Neural cell (in vitro differentiated cells): ENCODE measurements at regions not wholly inside any gene's neighbourhood (a gene's known extent, or its start where the extent isn't known, plus 50 kb on each side); places are given as distances from the start of the nearest gene placed in this dataset.

ENCODE experiments used
- H2AFZ ChIP-seq: fragments of 200-600, 300-800 bp; sonication (generic), shearing (Covaris generic); 2 replicates; pipeline ENCODE4 v1.6.0; 2014; ENCODE audit warnings: low read depth, mild to moderate bottlenecking, antibody characterized with exemption, low read length, moderate library complexity
- H3F3A ChIP-seq: fragments of 200-600 bp; shearing (Covaris generic); 2 replicates; pipeline ENCODE4 v1.6.1; 2016; ENCODE audit warnings: mild to moderate bottlenecking, moderate library complexity, mixed read lengths, antibody characterized with exemption, low read length; ENCODE audit not compliant: insufficient read depth, poor library complexity, severe bottlenecking
- H3K27ac ChIP-seq: fragments of 200-600, 300-800 bp; sonication (generic), shearing (Covaris generic); 2 replicates; pipeline ENCODE4 v1.5.1; 2014; ENCODE audit warnings: mild to moderate bottlenecking, low read length, moderate library complexity
- H3K27me3 ChIP-seq: fragments of 300-800, 200-600 bp; sonication (generic), shearing (Covaris generic); 2 replicates; pipeline ENCODE4 v1.6.0; 2014; ENCODE audit warnings: mild to moderate bottlenecking, low read depth, low read length, moderate library complexity; ENCODE audit not compliant: insufficient read depth
- H3K36me3 ChIP-seq: fragments of 300-800, 200-600 bp; sonication (generic), shearing (Covaris generic); 2 replicates; pipeline ENCODE4 v1.5.1; 2014; ENCODE audit warnings: mild to moderate bottlenecking, antibody characterized with exemption, low read length, moderate library complexity; ENCODE audit not compliant: insufficient read depth
- H3K4me2 ChIP-seq: fragments of 300-800, 200-600 bp; sonication (generic), shearing (Covaris generic); 2 replicates; pipeline ENCODE4 v1.6.0; 2014; ENCODE audit warnings: mild to moderate bottlenecking, low read length
- H3K4me3 ChIP-seq: fragments of 300-800, 200-600 bp; sonication (generic), shearing (Covaris generic); 2 replicates; pipeline ENCODE4 v1.5.1; 2014; ENCODE audit warnings: mild to moderate bottlenecking, low read length, moderate library complexity
- H3K79me2 ChIP-seq: fragments of 200-600 bp; shearing (Covaris generic); replicated peaks from 2 replicates; pipeline ENCODE4 v1.6.0; 2014; ENCODE audit warnings: mild to moderate bottlenecking, low read length, moderate library complexity; ENCODE audit not compliant: insufficient read depth
- H3K9ac ChIP-seq: fragments of 300-800, 200-600 bp; sonication (generic), shearing (Covaris generic); 2 replicates; pipeline ENCODE4 v1.6.1; 2016; ENCODE audit warnings: mild to moderate bottlenecking, low read length, mixed read lengths
- H3K9me2 ChIP-seq: fragments of 200-600 bp; shearing (Covaris generic); 2 replicates; pipeline ENCODE4 v1.6.1; 2016; ENCODE audit warnings: mild to moderate bottlenecking, low read length, mixed read lengths; ENCODE audit not compliant: insufficient read depth
- H3K9me3 ChIP-seq: fragments of 200-600, 300-800 bp; sonication (generic), shearing (Covaris generic); 2 replicates; pipeline ENCODE4 v1.6.1; 2016; ENCODE audit warnings: mild to moderate bottlenecking, mixed run types, low read length, moderate library complexity, mixed read lengths
- H4K20me1 ChIP-seq: fragments of 200-600 bp; shearing (Covaris generic); 2 replicates; pipeline ENCODE4 v1.6.1; 2016; ENCODE audit warnings: mild to moderate bottlenecking, mixed run types; ENCODE audit not compliant: insufficient read depth
- CTCF ChIP-seq: fragments of 450-650 bp; IDR thresholded peaks from 2 replicates; pipeline ENCODE4 v1.5.1; 2014; ENCODE audit warnings: antibody characterized with exemption, mild to moderate bottlenecking, moderate library complexity; ENCODE audit not compliant: poor library complexity, severe bottlenecking
- EP300 ChIP-seq: fragments of 450-650 bp; conservative IDR thresholded peaks from 2 replicates; pipeline ENCODE4 v1.6.1; 2014; ENCODE audit warnings: antibody characterized with exemption, mild to moderate bottlenecking, moderate library complexity; ENCODE audit not compliant: poor library complexity, severe bottlenecking
- EZH2 ChIP-seq: fragments of 200-600, 300-800 bp; shearing (Covaris generic), sonication (generic); IDR thresholded peaks from 2 replicates; pipeline ENCODE4 v1.6.1; 2014; ENCODE audit warnings: antibody characterized with exemption, low read length, borderline replicate concordance, mild to moderate bottlenecking; ENCODE audit not compliant: insufficient read depth, poor library complexity, severe bottlenecking
- MXI1 ChIP-seq: fragments of 450-650 bp; conservative IDR thresholded peaks from 2 replicates; pipeline ENCODE4 v1.6.1; 2014; ENCODE audit warnings: antibody characterized with exemption, mild to moderate bottlenecking; ENCODE audit not compliant: poor library complexity, severe bottlenecking
- POLR2AphosphoS5 ChIP-seq: IDR thresholded peaks from 2 replicates; pipeline ENCODE4 v1.6.1; 2012
- RAD21 ChIP-seq: fragments of 450-650 bp; conservative IDR thresholded peaks from 2 replicates; pipeline ENCODE4 v1.6.1; 2014; ENCODE audit warnings: antibody characterized with exemption, mild to moderate bottlenecking, moderate library complexity
- SMC3 ChIP-seq: fragments of 450-650 bp; conservative IDR thresholded peaks from 2 replicates; pipeline ENCODE4 v1.6.1; 2014; ENCODE audit warnings: antibody characterized with exemption, mild to moderate bottlenecking, moderate library complexity; ENCODE audit not compliant: poor library complexity
- TAF1 ChIP-seq: IDR thresholded peaks from 2 replicates; pipeline ENCODE4 v1.6.1; 2012; ENCODE audit warnings: low read depth
- TF ChIP-seq, protein P1 (sequence below): IDR thresholded peaks from 2 replicates; pipeline ENCODE4 v1.6.1; 2012; ENCODE audit warnings: borderline replicate concordance

- Histone ChIP-seq H4K20me1 (no peaks in the 10 kb centered on the region), H3K79me2 (no peaks in the 10 kb centered on the region), H3K4me2 (no peak overlapping the region), H2AFZ (no peak overlapping the region), H3K9ac (no peak overlapping the region), H3K27me3 (no peaks in the 10 kb centered on the region), H3K9me3 (no peaks in the 10 kb centered on the region), H3K27ac (no peak overlapping the region), H3F3A (no peaks in the 10 kb centered on the region), H3K36me3 (no peaks in the 10 kb centered on the region), H3K4me3 (no peak overlapping the region), H3K9me2 (no peaks in the 10 kb centered on the region)
- TF ChIP-seq POLR2AphosphoS5 (no peak), EZH2 (no peak), CTCF (no peak), MXI1 (no peak), SMC3 (no peak), EP300 (no peak), TAF1 (no peak), RAD21 (no peak)
- TF ChIP-seq, protein P1, sequence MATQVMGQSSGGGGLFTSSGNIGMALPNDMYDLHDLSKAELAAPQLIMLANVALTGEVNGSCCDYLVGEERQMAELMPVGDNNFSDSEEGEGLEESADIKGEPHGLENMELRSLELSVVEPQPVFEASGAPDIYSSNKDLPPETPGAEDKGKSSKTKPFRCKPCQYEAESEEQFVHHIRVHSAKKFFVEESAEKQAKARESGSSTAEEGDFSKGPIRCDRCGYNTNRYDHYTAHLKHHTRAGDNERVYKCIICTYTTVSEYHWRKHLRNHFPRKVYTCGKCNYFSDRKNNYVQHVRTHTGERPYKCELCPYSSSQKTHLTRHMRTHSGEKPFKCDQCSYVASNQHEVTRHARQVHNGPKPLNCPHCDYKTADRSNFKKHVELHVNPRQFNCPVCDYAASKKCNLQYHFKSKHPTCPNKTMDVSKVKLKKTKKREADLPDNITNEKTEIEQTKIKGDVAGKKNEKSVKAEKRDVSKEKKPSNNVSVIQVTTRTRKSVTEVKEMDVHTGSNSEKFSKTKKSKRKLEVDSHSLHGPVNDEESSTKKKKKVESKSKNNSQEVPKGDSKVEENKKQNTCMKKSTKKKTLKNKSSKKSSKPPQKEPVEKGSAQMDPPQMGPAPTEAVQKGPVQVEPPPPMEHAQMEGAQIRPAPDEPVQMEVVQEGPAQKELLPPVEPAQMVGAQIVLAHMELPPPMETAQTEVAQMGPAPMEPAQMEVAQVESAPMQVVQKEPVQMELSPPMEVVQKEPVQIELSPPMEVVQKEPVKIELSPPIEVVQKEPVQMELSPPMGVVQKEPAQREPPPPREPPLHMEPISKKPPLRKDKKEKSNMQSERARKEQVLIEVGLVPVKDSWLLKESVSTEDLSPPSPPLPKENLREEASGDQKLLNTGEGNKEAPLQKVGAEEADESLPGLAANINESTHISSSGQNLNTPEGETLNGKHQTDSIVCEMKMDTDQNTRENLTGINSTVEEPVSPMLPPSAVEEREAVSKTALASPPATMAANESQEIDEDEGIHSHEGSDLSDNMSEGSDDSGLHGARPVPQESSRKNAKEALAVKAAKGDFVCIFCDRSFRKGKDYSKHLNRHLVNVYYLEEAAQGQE, result no peak
Observed at GRCh38 chr10:78864761-78865537, 203.8 kb upstream of the ZMIZ1 start.

DNA sequence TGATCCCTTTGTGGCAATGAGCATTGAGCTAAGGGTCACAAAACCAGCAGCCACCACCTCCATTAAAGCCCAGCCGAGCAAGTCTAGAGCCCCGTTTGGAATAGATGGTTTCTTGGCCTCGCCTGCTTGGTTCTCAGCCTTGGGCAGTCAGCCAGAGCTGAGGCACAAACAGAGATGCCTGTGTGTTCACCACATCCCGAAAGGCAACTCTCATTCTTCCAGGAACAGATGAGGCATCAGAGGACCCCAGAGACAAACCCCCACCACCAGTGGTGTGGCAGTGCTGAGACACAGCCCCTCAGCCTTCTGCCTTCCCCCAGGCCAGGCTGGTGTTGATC, 203.3 kb upstream of the ZMIZ1 start:
- Histone ChIP-seq H2AFZ (no peak overlapping the region), H3K9me2 (no peaks in the 10 kb centered on the region), H3F3A (no peaks in the 10 kb centered on the region), H3K9ac (no peak overlapping the region), H3K4me3 (no peak overlapping the region), H4K20me1 (no peaks in the 10 kb centered on the region), H3K79me2 (no peaks in the 10 kb centered on the region), H3K27ac (no peak overlapping the region), H3K9me3 (no peaks in the 10 kb centered on the region), H3K4me2 (no peak overlapping the region), H3K27me3 (no peaks in the 10 kb centered on the region), H3K36me3 (no peaks in the 10 kb centered on the region)
- TF ChIP-seq EZH2, result no peak
- TF ChIP-seq, protein P1, result no peak
- TF ChIP-seq MXI1, result no peak
- no peak for TF ChIP-seq RAD21
- TF ChIP-seq TAF1, result no peak
- no peak for TF ChIP-seq CTCF
- TF ChIP-seq SMC3, result no peak
- TF ChIP-seq POLR2AphosphoS5, result no peak
- no peak for TF ChIP-seq EP300
